Prostate gland (tissue), 2 donors: ENCODE measurements at regions not wholly inside any gene's neighbourhood (a gene's known extent, or its start where the extent isn't known, plus 50 kb on each side); places are given as distances from the start of the nearest gene placed in this dataset.
"Not testable (repeated sequence)": the region's sequence is repeated elsewhere in the genome, so short reads cannot be mapped to it uniquely, and the experiment has no call there.

Experiments
- POLR2A ChIP-seq: fragments of 450-650 bp; IDR thresholded peaks from one replicate; pipeline ENCODE4 v1.6.1; 2016; ENCODE audit warnings: antibody characterized with exemption, mild to moderate bottlenecking
- POLR2AphosphoS5 ChIP-seq: sonication (generic); formaldehyde crosslinking; IDR thresholded peaks from one replicate; pipeline ENCODE4 v1.6.1; 2017; ENCODE audit warnings: antibody characterized with exemption
- TF ChIP-seq, protein P1 (sequence below), 4 experiments: fragments of 200-600 bp in 2 of 4; fragments of 450-650 bp in 2 of 4; sonication (generic) in 2 of 4; IDR thresholded peaks; 1 replicate in 3 of 4; 2 replicates in 1 of 4; pipeline ENCODE4 v1.5.1; 2016 to 2019; ENCODE audit warnings: antibody characterized with exemption in 4 of 4, mild to moderate bottlenecking in 2 of 4, moderate library complexity in 2 of 4

DNA sequence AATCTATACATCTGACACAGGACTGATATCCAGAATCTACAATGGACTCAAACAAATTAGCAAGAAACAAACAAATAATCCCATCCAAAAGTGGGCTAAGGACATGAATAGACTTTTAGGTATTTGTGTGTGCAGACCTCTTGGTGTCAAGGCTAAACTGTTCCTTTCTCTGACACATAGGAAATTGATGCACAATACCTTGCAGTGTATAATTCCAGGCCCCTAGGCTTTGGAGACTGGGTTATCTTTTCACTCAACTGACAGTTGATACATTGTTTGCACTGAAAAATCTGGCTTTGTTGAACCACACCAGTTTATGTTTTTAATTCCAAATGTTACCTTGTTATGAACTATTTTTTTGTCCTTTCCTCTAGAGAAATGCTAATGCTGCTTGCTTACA is 873.1 kb upstream of the TPTE start:
- TF ChIP-seq, protein P1, sequence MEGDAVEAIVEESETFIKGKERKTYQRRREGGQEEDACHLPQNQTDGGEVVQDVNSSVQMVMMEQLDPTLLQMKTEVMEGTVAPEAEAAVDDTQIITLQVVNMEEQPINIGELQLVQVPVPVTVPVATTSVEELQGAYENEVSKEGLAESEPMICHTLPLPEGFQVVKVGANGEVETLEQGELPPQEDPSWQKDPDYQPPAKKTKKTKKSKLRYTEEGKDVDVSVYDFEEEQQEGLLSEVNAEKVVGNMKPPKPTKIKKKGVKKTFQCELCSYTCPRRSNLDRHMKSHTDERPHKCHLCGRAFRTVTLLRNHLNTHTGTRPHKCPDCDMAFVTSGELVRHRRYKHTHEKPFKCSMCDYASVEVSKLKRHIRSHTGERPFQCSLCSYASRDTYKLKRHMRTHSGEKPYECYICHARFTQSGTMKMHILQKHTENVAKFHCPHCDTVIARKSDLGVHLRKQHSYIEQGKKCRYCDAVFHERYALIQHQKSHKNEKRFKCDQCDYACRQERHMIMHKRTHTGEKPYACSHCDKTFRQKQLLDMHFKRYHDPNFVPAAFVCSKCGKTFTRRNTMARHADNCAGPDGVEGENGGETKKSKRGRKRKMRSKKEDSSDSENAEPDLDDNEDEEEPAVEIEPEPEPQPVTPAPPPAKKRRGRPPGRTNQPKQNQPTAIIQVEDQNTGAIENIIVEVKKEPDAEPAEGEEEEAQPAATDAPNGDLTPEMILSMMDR (IDR thresholded peaks at IDR 0.05): not testable (repeated sequence)
- not testable (repeated sequence) for TF ChIP-seq POLR2A, POLR2AphosphoS5
